CD4-positive, alpha-beta T cell treated with Interferon alpha-2 for 1 hour (primary cell): ENCODE measurements at regions not wholly inside any gene's neighbourhood (a gene's known extent, or its start where the extent isn't known, plus 50 kb on each side); places are given as distances from the start of the nearest gene placed in this dataset.

Experiments used
- DNase-seq, 2 donors: peaks; one replicate each; pipeline ENCODE4 v3.0.0-alpha.2; 2020 to 2022

- DNase-seq: no peak
Measured at GRCh38 chr12:87783467-87783866, 245.7 kb downstream of the C12orf50 start.

GRCh38 chr12:87782838-87783237 is 246.4 kb downstream of the C12orf50 start:
- DNase-seq: no peak

GRCh38 chr12:87779858-87780498 is 249.2 kb downstream of the C12orf50 start:
- no peak for DNase-seq

DNA sequence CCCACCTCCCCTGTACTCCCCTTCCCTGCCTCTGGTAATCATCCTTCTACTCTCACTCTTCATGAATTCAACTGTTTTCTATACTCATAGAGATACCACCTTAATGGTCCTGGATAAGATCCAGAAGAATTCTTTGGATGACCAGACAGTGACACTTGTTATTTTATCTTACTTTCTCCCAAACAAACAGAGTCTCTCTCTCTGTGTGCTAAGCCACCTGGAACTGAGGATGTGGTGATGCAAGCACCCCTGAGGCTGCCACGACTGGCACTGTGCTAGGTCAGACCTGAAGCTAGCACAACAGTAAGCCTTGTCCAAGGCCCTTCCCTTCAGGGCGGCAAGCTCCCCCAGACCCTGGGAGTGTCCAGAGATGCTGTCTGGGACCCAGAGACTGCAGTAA is 250.2 kb downstream of the C12orf50 start:
- DNase-seq: no peak

- no peak for DNase-seq
Measured at GRCh38 chr12:87778065-87778464, 251.1 kb downstream of the C12orf50 start.

DNA sequence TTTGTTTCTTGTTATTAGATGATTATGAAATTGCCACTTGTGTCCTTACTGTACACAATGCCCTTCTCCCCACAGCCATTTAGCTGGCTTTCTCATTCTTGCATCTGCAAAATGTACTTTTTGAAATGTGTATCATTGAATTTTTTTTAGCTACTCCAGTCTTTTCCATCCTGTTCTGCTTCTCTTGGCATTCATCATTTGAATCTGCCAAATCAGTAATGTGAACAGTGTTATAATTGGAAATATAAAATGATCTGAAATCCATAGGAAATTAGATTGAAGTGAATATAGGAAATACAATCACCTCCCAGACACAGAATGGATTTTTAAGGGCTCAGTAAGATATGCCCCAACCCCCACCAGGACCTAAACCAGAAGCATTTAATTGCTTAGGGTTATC is 253.4 kb downstream of the C12orf50 start:
- no peak for DNase-seq

DNA sequence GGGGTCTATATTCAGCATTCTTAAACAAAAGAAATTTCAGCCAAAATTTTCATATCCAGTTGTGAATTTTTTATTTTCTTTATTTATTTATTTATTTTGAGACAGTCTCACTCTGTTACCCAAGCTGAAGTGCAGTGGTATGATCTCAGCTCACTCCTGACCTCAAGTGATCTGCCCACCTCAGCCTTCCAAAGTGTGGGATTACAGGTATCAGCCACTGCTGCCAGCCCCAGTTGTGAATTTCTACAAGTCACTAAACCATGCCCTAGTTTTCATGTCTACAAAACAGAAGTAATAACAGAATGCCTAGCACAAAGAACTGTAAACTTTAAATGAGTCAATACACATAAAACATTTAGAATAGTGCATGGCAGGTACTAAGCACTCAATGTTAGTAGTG is 254.2 kb downstream of the C12orf50 start:
- DNase-seq: no peak

DNA sequence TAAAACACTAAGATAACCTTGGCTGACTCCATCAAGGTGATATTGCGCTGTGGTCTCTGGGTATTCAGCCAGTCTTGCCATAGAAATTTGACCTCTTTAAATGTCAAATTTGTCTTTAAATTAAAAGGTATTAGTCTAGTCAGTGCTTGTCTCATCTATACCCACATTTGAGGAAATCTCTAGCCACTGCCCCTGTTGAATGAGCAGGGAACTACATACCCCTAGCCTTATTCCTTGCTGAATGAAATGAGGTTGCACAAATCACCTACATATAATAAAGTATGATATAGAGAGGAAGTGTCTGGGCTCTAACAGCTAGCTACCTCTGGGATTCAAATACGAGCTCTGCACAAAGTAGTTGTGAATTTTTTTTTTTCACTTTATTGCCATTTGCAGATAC is 256.8 kb downstream of the C12orf50 start:
- no peak for DNase-seq

GRCh38 chr12:87768501-87769287 is 260.5 kb downstream of the C12orf50 start:
- no peak for DNase-seq

DNA sequence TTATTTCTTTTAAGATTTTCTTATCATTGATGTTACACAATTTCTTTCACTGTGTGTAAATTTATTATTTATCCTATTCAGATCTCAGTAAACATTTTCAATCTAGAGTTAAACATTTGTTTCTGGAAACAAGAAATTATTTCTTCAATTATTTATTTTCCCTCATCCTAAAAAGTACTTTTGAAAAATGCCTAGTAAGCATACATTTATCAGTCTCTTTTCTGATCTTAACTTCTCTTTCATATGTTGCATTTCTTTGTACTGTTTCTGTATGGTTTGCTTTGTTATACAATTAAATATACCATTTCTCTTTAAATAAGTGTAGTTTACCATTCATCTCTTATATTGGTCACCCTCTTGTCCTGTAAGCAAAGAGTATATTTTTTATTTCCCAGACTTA is 263.2 kb downstream of the C12orf50 start:
- DNase-seq: no peak

DNA sequence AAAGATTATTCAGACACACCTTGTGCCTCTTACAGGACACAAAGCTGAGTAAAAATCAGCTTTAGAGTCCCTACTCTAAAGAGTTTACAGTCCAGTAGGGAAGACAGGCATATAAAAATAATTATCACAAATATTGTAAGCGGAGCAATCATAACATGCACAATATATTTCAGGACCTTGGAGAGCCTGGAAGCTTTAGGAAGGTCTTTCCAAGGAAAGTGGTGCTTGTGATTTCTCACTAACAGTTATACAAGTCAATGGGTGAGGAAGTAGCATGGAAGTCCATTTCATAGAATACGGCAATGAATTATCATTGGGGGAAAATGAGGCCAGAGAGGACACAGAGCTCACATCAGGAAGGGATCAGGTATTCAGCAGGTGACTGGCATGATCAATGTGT is 268.3 kb downstream of the C12orf50 start:
- DNase-seq: no peak

DNA sequence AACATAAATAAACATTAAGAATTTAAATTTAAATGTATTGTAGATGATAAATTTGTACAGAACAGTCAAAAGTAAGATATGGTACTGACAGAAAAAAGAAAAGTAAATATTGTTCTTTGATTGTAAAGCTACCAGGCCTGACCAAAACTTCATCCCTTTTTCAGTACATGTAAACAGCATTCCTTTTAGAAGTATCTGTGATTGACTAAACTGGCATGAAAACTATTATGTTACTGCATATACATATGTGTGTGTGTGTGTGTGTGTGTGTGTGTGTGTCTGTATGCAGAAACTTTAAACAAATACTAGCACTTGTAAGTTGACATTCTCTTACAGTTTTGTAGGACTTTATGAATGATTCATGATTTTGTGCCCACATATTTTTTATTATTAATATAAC is 270.9 kb downstream of the C12orf50 start:
- no peak for DNase-seq

DNA sequence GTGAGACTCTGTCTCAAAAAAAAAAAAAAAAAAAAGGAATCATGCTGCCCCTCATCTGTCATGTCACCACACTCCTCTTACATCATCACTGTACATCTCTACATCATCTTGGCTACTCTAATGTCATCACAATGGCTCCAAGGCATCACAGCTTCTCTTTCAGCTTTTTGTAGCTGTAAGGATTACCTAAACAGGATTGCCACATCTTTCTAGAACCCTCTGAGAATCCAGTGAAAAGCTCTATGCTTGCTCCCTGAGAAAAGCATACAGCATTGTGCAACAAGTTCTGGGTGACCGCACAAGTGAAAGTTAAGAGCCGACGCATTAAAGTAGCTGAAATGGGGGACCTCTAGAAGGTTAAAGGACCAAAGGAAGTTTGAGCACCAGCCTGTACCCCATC is 272.5 kb downstream of the C12orf50 start:
- no peak for DNase-seq

GRCh38 chr12:87756111-87756510 is 273.1 kb downstream of the C12orf50 start:
- no peak for DNase-seq

DNA sequence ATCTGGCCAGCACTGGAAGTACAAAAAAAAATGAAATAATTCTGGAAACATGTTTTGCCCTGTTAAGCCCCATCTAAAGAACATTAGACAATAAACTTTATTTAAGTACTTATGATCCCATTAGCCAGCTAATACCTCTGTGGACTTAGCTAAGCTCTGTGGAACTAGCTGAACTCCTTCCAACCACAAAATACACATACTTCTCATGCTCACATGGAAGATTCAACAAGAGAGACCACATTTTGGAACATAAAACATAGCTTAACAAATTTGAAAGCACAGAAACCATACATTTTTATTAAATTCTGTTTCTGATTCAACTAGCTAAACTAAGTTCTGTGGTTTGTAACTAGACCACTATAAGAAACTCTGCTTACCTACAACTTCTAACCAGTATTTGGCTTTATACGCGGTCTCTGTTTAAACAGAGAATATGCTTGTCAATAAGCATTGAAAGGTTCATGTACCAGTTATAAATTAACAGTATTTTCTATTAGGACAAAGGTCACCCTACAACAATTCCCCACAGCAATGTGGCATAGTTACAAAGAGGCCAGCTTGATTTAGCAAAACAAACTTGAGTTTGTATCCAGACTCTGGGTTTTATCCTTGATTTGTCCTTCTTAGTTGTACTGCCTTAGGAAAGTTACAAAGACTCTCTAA is 300.1 kb downstream of the C12orf50 start:
- no peak for DNase-seq

- DNase-seq: no peak
Measured at GRCh38 chr12:87720967-87721366, 308.2 kb downstream of the C12orf50 start.

DNA sequence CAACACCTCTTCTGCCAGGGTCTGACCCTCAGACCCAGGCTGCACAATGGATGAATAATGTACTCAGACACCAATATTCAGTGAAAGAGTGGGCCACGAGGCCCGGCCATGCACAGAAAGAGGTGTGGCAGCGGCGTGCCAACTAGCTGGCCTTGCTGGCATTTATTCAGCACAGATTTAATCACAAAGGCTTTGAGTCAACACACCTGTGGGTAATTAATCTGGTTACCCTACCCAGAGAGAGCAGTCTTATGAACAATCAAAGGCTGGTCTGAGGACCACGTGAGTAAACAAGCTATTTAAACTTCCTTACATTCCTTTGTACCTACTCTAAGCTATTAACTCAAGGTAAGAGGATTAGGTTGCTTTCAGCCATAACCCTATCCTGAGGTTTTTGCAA is 324.8 kb downstream of the C12orf50 start:
- DNase-seq: no peak

DNA sequence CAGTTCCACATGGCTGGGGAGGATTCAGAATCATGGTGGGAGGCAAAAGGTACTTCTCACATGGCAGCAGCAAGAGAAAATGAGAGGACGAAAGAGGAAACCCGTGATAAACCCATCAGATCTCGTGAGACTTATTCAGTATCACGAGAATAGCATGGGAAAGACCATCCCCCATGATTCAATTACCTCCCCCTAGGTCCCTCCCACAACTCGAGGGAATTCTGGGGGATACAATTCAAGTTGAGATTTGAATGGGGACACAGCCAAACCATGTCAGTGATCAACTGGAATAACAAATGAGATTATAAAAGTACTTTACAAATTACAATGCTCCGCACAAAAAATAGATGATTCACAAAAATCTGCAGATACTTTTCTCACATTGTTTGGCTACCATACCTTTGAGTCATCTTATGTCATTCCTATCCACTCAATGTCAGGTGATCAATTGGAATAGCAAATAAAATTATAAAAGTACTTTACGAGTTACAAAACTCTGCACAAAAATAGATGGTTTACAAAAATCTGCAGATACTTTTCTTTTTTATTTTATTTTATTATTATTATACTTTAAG is 338.9 kb downstream of the C12orf50 start:
- no peak for DNase-seq

DNA sequence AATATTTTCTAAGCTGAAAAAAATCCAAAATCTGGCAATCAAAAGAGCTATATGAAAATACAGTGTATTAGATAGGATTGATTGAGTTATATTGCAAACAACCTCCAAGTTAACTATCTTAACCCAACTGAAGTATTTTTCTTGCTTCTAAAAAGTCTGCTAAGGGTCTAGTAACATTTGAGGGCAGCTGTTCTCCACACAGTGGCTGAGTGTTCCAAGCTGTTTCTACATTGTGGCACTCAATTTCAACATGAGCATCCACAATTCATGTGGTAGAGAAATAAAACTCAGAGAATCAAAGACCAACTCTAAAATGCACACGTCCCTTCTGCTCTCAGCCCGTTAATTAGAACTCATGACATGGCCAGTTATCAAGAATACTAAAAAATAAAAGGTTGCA is 340.0 kb downstream of the C12orf50 start:
- no peak for DNase-seq

DNA sequence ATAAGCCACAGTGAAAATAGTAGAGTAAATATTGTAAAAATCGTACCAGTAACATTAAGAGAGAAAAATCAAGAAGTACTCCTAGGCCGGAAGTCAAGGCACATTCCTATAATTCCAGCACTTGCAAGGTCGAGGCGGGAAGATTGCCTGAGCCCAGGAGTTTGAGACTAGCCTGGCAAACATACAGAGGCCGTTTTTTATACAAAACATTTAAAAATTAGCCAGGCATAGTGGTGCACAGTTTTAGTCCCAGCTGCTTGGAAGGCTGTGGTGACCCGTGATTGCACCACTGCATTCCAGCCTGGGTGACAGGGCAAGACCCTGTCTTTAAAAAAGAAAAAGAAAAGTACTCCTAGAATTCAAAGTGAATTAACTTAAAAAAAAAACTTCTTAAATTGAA is 341.8 kb downstream of the C12orf50 start:
- no peak for DNase-seq

DNA sequence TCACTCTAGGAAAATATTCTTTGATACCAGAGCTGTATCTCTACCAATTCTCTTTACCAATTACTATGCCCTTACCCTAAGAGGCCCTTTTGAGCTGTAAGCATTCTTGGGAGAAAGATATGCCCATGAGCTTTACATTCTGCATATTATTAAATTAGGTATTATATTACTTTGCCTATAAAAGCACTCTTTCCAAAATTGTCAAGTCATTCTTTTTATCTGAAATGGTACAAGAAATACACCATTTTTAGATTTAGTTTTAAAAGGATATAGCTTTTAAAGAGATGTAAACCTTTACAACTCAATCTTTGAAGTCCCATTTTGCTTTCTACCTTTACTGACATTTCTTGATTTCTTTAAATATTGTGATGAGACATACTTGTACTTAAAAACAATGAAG is 343.5 kb downstream of the C12orf50 start:
- no peak for DNase-seq

DNA sequence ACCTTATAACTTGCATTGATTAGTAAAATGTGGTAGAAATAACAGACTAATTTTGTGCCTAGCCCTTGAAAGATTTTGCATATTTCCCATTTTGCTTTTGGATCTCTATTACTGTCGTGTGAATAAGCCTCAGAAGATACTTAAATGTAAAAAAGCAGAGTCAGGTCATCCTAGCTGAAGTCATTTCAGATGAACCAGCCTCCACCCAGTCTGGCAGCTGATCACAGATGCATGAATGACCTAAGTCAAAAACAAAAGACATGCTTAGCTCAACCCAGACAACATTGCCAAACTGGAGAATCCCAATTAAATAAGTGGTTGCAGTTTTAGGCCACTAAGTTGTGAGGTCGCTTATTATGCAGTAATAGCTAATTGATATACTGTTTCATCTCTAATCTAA is 349.9 kb downstream of the C12orf50 start:
- no peak for DNase-seq

DNA sequence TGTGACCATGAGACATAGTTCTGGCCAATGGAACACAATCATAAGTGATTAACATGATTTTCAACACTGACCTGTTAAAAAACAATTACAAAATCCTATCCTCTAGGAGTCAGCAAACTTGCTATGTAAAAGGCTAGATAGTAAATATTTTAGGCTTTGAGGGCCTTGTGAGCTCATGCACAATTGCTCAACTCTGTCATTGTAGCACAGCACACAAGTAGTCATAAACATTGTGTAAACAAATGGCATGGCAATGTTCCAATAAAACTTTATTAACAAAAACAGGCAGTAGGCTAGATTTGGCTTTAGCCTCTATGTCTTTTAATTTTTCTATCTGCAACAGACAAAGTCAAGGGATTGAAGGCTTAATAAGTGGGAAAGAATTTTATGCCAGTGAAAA is 350.7 kb downstream of the C12orf50 start:
- no peak for DNase-seq

- no peak for DNase-seq
Measured at GRCh38 chr12:87676731-87677130, 352.5 kb downstream of the C12orf50 start.
